ENCODE measurements at regions not wholly inside any gene's neighbourhood (a gene's known extent, or its start where the extent isn't known, plus 50 kb on each side); places are given as distances from the start of the nearest gene placed in this dataset.

GRCh38 chrX:113133316-113133715 lies 292.7 kb upstream of the AMOT start:
- no peaks in the 10 kb centered on the region for H3K27me3 ChIP-seq (replicated peaks; ENCODE audit: insufficient read depth)
- WGBS = 79% methylated on average over 1 of the region's 1 CpG
- H3K4me3 ChIP-seq = no peak overlapping the region
- no peaks in the 10 kb centered on the region for H3K9me3 ChIP-seq
- intact Hi-C loops (cut with DNase I) = no loop called here
- H3K36me3 ChIP-seq = no peaks in the 10 kb centered on the region
- no peak overlapping the region for H3K27ac ChIP-seq
- DNase-seq (ENCODE audit: low spot score) = no peak
- TF ChIP-seq POLR2AphosphoS5 (IDR thresholded peaks at IDR 0.05) = no peak
- TF ChIP-seq CTCF (IDR thresholded peaks at IDR 0.05) = no peak
- no peak for TF ChIP-seq POLR2A (IDR thresholded peaks at IDR 0.05)
- H3K4me1 ChIP-seq (replicated peaks) = no peaks in the 10 kb centered on the region

- Histone ChIP-seq H3K27me3 (replicated peaks; ENCODE audit: insufficient read depth) (no peaks in the 10 kb centered on the region), H3K27ac (no peak overlapping the region), H3K4me3 (no peak overlapping the region), H3K4me1 (replicated peaks) (no peaks in the 10 kb centered on the region), H3K36me3 (no peaks in the 10 kb centered on the region), H3K9me3 (no peaks in the 10 kb centered on the region)
- DNase-seq (ENCODE audit: low spot score) = no peak
- TF ChIP-seq POLR2A (IDR thresholded peaks at IDR 0.05) (no peak), CTCF (IDR thresholded peaks at IDR 0.05) (no peak), POLR2AphosphoS5 (IDR thresholded peaks at IDR 0.05) (no peak)
- intact Hi-C loops (cut with DNase I) = no loop called here
Observed at GRCh38 chrX:113124693-113125092, 284.1 kb upstream of the AMOT start.

GRCh38 chrX:113075521-113075920 lies 234.9 kb upstream of the AMOT start:
- no peak for DNase-seq (ENCODE audit: low spot score)
- TF ChIP-seq CTCF (IDR thresholded peaks at IDR 0.05) (no peak), POLR2A (IDR thresholded peaks at IDR 0.05) (no peak), POLR2AphosphoS5 (IDR thresholded peaks at IDR 0.05) (no peak)
- Histone ChIP-seq H3K9me3 (no peaks in the 10 kb centered on the region), H3K27me3 (replicated peaks; ENCODE audit: insufficient read depth) (no peaks in the 10 kb centered on the region), H3K27ac (no peak overlapping the region), H3K4me1 (replicated peaks) (no peaks in the 10 kb centered on the region), H3K4me3 (no peak overlapping the region), H3K36me3 (no peaks in the 10 kb centered on the region)
- intact Hi-C loops (cut with DNase I) = no loop called here

- Histone ChIP-seq H3K4me3 (no peak overlapping the region), H3K27ac (no peak overlapping the region), H3K4me1 (replicated peaks) (no peaks in the 10 kb centered on the region), H3K27me3 (replicated peaks; ENCODE audit: insufficient read depth) (no peaks in the 10 kb centered on the region), H3K9me3 (no peaks in the 10 kb centered on the region), H3K36me3 (no peaks in the 10 kb centered on the region)
- TF ChIP-seq POLR2A (IDR thresholded peaks at IDR 0.05) (no peak), POLR2AphosphoS5 (IDR thresholded peaks at IDR 0.05) (no peak), CTCF (IDR thresholded peaks at IDR 0.05) (no peak)
- intact Hi-C loops (cut with DNase I) = no loop called here
- DNase-seq (ENCODE audit: low spot score) = no peak
- 58% methylated on average over 1 of the region's 1 CpG for WGBS
Observed at GRCh38 chrX:113059714-113060113, 219.1 kb upstream of the AMOT start.

- Histone ChIP-seq H3K4me3 (no peak overlapping the region), H3K4me1 (replicated peaks) (no peaks in the 10 kb centered on the region), H3K9me3 (no peaks in the 10 kb centered on the region), H3K27ac (no peak overlapping the region), H3K27me3 (replicated peaks; ENCODE audit: insufficient read depth) (no peaks in the 10 kb centered on the region), H3K36me3 (no peaks in the 10 kb centered on the region)
- no peak for DNase-seq (ENCODE audit: low spot score)
- intact Hi-C loops (cut with DNase I) = no loop called here
- 88% methylated on average over 6 of the region's 6 CpGs for WGBS
- TF ChIP-seq POLR2AphosphoS5 (IDR thresholded peaks at IDR 0.05) (no peak), CTCF (IDR thresholded peaks at IDR 0.05) (no peak)
Observed at GRCh38 chrX:113058634-113059033, 218.0 kb upstream of the AMOT start.

Data from prostate gland (tissue), 2 donors.